Astrocyte of the hippocampus (primary cell): ENCODE measurements at regions not wholly inside any gene's neighbourhood (a gene's known extent, or its start where the extent isn't known, plus 50 kb on each side); places are given as distances from the start of the nearest gene placed in this dataset.
A peak's percentile ranks its signal among the peaks of the same experiment; 100 is the strongest.

Experiments used
- DNase-seq: peaks from one replicate; pipeline ENCODE4 v3.0.0; 2011; ENCODE audit warnings: low read depth, low spot score

DNA sequence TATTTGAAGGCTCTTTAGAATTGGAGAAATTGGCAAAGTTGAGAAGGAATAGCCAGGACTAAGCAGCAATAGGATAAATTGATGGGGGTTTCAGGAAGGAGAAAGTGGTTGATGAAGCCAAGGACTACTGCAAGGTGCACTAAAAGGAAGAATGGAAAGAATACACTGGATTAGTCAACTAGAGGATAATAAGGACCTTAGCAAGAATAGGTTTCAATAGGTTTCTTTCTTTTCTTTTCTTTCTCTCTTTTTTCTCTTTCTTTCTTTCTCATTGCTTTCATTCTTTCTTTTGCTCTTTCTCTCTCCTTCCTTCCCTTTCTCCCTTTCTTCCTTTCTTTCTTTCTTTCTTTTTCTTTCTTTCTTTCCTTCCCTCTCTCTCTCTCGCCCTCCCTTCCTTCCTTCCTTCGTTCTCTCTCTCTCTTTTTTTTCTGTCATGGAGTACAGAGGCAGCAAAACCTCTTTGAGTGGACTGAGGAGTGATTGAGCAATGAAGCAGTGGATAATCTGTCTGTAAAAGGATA, 234.4 kb upstream of the TMC3 start:
- no peak for DNase-seq

DNA sequence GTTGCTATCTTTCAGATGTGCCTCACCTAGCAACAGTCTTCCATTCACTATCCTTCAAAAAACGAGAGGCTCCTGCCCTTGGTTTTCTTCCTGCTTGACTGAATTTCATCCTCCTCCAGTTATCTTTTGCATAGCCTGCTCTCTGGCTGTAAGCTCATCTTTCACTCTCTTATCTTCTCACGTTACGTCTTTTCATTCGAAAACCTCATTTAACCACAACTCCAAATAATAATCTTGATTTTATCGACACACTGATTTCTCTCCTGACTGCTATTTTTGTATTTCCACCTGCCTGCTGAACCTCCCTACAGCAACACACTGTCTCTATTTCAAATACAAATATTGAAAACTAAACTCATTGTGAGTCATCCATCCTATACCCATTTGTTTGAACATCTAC, 230.7 kb upstream of the TMC3 start:
- no peak for DNase-seq

- DNase-seq, result no peak
These were observed 222.3 kb upstream of the TMC3 start for GRCh38 chr15:81596159-81596865.

GRCh38 chr15:81595752-81596151, 221.7 kb upstream of the TMC3 start:
- no peak for DNase-seq

DNA sequence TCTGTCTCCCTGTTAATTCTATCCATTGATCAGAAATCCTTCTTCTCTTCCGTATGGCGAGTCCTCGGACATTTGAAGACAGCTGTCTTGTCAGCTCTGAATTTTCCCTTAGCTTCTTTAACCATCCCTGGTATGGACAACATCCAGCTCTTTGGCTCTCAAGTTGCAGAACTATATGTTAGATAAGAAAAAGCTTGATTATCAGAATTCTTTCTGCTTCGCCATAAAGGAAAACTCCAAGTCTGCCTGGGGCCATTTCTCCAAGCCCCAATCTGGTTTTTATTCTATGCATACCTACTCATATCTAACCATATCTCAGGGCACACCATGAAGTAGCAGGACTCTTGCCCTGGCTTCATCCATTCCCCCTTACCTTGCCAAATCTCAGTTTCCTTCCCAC, 215.7 kb upstream of the TMC3 start:
- no peak for DNase-seq

- DNase-seq, result no peak
These were observed 201.6 kb upstream of the TMC3 start for GRCh38 chr15:81575436-81576123.

DNA sequence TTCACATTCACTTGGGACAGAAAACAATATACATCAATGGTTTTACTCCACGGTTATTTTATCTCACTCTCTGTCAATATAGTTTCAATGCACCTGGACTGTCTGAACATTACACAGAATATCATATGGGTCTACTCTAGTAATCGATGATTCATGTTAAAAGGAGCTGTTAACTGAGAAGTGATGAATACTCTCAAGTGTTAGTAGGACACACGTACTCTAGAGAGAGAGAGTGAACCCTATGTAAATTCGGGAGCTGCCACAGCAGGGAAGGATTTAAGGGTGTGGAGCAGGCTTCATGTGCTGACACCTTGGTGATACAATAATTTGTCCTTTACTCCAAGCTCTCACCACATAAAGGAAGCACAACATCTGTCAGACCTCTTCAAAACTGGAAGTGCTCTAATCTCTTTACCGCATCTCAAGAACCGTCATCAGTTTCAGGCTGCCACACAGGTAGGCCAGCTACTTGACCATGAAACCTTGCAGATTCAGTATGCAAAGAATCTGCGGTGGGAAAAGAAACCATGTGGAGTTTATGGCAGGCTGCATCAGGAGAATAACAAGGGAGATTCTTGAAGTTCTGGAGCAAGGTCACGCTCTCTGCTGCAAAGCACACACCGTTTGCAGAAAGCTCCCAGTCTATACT, 199.2 kb upstream of the TMC3 start:
- DNase-seq, result no peak

DNA sequence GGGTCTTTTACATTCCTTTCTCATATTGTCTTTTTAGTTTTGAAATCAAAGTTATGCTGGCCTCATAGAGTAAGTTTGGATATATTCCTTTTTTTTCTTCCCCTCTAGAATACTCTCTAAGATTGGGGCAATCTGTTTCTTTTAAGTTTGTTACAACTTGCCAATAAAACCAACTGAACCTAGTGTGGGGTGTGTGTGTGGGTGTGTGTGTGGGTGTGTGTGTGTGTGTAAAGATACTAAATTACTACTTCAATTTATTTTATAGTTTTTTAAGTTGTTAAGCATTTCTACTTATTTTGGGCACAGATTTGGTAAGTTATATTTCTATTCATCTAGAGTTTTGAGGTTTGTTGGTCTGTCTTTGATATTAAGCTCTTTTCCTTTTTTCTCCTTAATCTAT, 198.2 kb upstream of the TMC3 start:
- DNase-seq, result no peak

DNA sequence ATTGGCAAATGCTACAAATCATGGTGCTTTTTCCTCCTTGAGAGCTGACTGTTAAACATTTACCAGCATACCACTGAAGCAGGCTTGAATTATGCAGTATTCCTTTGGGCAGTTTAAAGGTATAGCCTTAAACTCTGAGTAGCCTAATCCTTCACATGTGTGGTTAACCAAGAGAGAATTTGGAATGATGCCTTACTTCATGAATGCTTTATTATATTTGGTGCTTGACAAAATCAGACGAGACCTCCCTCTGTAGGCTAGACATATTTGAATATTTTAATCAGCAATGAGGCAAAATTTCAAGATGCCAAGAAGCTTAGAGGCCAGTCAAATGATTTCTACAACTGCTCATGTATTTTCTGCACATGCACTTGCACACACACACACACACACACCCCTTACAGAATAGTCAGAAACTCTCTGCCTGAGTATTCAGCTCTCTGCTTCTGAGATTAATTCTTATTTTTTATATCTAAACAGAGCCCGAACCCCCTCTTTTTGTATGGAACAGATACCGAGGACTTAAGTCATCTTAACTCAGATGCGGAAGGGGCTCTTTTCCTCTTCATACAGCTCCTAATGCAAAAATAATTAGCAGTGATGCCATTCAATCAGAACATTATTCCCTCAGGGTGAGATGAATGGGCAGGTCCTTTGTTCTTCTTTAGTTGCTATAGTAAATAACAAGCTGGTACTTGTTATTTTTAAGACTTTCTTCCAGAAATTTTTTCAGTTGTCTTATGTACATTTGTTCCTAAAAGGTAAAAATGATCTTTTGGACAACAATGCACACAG, 195.5 kb upstream of the TMC3 start:
- peak; percentile 6 for DNase-seq

DNA sequence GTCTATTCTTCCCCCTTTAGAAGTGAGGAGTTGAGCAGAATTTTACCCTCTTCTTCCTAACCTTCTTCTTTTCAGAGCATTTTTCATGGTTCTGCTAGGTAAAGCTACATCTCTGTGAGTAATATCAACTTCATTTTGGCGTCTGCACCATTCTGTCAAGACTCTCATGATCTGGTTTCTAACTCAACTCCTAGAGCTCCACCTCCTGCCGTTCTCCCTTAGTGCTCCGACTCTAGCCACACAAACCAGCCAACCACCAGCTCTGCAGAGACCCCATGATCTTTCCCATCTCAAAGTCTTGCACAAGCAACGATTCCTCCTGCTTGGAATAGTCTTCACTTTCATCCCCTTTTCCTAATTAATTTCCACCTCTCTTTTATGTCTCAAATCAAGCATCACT, 193.9 kb upstream of the TMC3 start:
- DNase-seq, result no peak

DNA sequence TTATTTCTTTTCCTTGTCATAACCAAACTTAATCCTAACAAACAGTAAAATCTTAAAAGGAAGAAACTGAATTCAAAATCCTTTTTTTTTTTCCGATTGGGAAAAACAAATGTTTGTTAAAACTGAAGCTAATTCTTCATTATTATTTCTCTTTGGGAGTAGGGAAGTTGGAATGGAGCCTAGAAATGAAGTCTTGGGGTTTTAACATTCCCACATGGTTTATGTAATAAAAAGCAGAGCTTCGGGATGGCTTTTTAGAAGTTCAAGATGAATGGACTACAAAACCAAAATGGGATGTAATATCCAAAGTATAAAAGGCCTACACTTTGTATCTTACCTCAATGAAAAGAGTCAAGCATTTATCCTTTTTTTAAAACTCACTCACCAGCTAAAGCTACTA, 189.0 kb upstream of the TMC3 start:
- no peak for DNase-seq

- DNase-seq, result no peak
These were observed 186.4 kb upstream of the TMC3 start for GRCh38 chr15:81560405-81560804.

- no peak for DNase-seq
These were observed 184.0 kb upstream of the TMC3 start for GRCh38 chr15:81558056-81558455.

DNA sequence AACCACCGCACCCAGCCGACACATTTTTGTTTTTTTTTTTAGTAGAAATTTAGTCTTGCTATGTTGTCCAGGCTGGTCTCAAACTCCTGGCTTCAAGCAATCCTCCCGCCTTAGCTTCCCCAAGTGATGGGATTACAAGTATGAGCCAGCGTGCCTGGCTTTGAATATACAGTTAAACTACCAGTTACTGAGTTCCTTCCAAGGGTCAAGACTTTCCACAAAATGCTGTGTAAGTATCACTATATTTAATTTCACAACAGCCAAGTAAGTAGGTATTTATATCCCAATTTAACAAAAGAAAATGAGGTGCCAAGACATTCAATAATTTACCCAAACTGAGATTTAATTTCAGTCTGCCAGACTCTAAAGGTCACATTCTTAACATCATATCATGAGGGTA, 181.3 kb upstream of the TMC3 start:
- DNase-seq, result no peak

- DNase-seq, result no peak
These were observed 174.5 kb upstream of the TMC3 start for GRCh38 chr15:81548365-81549130.

DNA sequence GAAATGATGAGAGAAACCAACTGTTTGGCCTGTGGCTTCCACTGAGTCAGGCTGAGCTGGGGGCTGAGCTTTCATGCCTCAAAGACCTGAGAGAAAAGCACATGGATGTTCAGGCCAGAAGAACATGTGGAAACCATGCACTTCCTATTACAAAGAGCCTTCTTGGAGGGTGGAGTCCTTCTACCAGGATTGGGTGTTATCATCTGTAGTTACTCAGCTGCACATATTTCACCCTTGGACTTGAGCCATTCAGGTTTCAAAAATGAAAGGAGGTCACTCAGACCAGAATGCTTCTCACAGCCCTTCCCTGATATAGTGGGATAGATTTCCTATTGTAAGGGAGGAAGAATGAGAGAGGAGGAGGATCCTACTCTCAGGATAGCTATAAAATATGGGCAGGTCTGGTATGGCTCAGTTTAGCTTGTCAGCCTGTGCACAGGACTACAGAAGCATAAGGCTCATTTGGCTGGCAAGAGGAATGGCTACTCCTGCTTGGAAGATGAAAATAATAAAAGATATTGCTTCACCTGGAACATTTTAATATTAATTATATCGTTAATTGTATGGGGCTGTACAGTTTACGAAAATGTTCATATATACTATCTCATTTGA, 173.6 kb upstream of the TMC3 start:
- no peak for DNase-seq

- no peak for DNase-seq
These were observed 170.4 kb upstream of the TMC3 start for GRCh38 chr15:81544385-81544784.

DNA sequence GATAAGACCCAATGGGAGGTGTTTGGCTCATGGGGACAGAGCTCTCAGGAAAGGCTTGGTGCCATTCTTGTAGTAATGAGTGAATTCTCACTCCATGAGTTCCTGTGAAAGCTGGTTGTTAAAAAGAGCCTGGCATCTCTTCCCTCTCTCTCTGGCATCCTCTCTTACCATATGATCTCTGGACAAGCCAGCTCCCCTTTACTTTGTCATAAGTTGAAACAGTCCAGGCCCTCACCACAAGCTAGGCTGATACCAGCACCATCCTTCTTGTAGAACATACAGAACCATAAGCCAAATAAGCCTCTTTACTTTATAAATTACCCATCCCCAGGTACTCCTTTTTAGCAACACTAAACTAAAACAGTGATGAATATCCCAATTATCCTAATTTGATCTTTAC, 166.9 kb upstream of the TMC3 start:
- DNase-seq, result no peak

- DNase-seq, result peak; percentile 22
These were observed 162.3 kb upstream of the TMC3 start for GRCh38 chr15:81536356-81536755.

GRCh38 chr15:81534124-81534523, 160.1 kb upstream of the TMC3 start:
- DNase-seq, result no peak

DNA sequence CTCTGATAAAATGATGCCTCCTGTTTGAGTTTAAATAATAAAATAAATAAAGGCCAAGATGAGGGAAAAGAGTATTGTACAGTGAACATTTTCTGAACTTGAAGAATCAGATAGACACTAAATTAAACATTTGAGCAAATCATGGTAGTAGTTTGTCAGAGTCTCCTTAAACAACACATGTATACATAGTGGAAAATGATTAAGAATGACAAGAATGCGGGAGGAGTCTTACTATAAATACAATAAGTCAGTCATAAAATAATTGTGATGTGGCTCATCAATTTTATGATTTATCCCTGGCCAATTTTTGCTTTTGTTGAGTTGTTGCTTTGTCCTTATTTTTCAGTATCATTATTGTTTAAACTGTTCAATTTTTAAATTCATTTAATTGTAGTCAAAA, 158.0 kb upstream of the TMC3 start:
- DNase-seq, result no peak
